ENCODE measurements at regions not wholly inside any gene's neighbourhood (a gene's known extent, or its start where the extent isn't known, plus 50 kb on each side); places are given as distances from the start of the nearest gene placed in this dataset.

DNA sequence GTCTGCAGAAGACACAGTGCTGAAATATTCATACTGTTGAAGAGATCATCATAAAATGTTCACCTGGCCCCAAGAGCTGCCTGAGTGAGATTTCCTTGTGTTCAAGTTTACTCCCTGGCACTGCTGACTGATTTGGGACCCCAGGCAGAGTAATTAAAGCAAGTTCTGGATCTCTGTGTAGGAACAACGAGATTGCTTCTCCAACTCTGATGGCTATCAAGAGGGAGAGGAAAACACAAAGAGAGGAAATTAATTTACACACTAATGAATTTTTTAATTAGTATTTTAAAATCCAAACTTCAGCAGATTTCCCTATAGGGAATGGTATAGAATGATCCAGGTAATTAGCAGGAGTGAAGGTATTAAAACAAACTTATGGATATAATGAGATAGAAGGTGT is 711.8 kb downstream of the DCDC2C start:
- no peak for DNase-seq (ENCODE audit: low read depth)
- H3K36me3 ChIP-seq (ENCODE audit: control insufficient read depth, insufficient read depth, low read length) = no peaks in the 10 kb centered on the region
- H3K4me3 ChIP-seq (ENCODE audit: low read depth, low read length) = no peak overlapping the region
- H3K27me3 ChIP-seq (ENCODE audit: control insufficient read depth, insufficient read depth, low read length) = no peaks in the 10 kb centered on the region
- no peak for TF ChIP-seq CTCF (IDR thresholded peaks at IDR 0.05; ENCODE audit: insufficient read depth, low read length, poor library complexity, severe bottlenecking)

GRCh38 chr2:4415810-4416413 is 712.5 kb downstream of the DCDC2C start:
- Histone ChIP-seq H3K36me3 (ENCODE audit: control insufficient read depth, insufficient read depth, low read length) (no peaks in the 10 kb centered on the region), H3K4me3 (ENCODE audit: low read depth, low read length) (no peak overlapping the region), H3K27me3 (ENCODE audit: control insufficient read depth, insufficient read depth, low read length) (no peaks in the 10 kb centered on the region)
- no peak for DNase-seq (ENCODE audit: low read depth)
- no peak for TF ChIP-seq CTCF (IDR thresholded peaks at IDR 0.05; ENCODE audit: insufficient read depth, low read length, poor library complexity, severe bottlenecking)

- no peak for TF ChIP-seq CTCF (IDR thresholded peaks at IDR 0.05; ENCODE audit: insufficient read depth, low read length, poor library complexity, severe bottlenecking)
These were observed 713.1 kb downstream of the DCDC2C start for GRCh38 chr2:4416431-4416830.

DNA sequence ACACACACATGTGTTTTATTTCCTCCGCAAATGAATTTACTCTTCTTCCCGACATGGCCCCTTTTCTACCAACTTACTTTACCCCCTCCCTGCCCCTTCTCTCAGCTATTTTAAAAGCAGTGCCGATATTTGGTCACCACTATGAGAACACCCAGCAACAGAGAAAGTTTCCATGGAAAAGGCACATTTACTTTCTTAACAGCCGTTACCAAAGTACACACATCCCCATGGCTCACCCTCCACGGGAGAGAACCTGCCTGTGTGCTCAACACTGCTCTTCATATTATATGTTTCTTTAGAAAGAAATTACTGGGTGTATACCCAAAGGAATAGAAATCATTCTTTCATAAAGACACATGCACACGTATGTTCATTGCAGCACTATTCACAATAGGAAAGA is 714.4 kb downstream of the DCDC2C start:
- Histone ChIP-seq H3K4me3 (ENCODE audit: low read depth, low read length) (no peak overlapping the region), H3K27me3 (ENCODE audit: control insufficient read depth, insufficient read depth, low read length) (no peaks in the 10 kb centered on the region), H3K36me3 (ENCODE audit: control insufficient read depth, insufficient read depth, low read length) (no peaks in the 10 kb centered on the region)
- TF ChIP-seq CTCF (IDR thresholded peaks at IDR 0.05; ENCODE audit: insufficient read depth, low read length, poor library complexity, severe bottlenecking) = no peak
- no peak for DNase-seq (ENCODE audit: low read depth)

More at GRCh38 chr2:4416431-4416830, 713.1 kb downstream of the DCDC2C start:
- H3K27me3 ChIP-seq (ENCODE audit: control insufficient read depth, insufficient read depth, low read length) = no peaks in the 10 kb centered on the region
- DNase-seq (ENCODE audit: low read depth) = no peak
- H3K36me3 ChIP-seq (ENCODE audit: control insufficient read depth, insufficient read depth, low read length) = no peaks in the 10 kb centered on the region
- no peak overlapping the region for H3K4me3 ChIP-seq (ENCODE audit: low read depth, low read length)

GRCh38 chr2:4420032-4420431 is 716.7 kb downstream of the DCDC2C start:
- H3K27me3 ChIP-seq (ENCODE audit: control insufficient read depth, insufficient read depth, low read length) = no peaks in the 10 kb centered on the region
- H3K36me3 ChIP-seq (ENCODE audit: control insufficient read depth, insufficient read depth, low read length) = no peaks in the 10 kb centered on the region
- no peak for DNase-seq (ENCODE audit: low read depth)
- no peak overlapping the region for H3K4me3 ChIP-seq (ENCODE audit: low read depth, low read length)
- TF ChIP-seq CTCF (IDR thresholded peaks at IDR 0.05; ENCODE audit: insufficient read depth, low read length, poor library complexity, severe bottlenecking) = no peak

DNA sequence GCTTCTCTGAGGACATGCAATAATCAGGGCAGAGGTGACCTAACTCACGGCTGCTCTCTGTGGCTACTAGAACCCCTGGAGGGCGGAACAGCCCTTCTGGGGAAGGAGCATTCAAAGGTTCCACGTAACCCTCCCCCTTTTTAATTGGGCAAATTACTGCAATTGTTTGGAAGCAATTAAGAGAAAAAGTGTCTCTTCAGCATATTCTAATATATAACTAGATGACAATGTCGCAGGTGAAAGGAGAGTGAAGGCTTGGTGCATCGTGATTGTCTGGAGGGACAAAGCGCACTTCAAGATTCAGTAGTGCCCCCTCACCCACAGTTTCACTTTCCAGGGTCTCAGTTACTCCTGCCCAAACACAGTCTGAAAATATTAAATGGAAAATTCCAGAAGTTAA is 720.8 kb downstream of the DCDC2C start:
- H3K36me3 ChIP-seq (ENCODE audit: control insufficient read depth, insufficient read depth, low read length) = no peaks in the 10 kb centered on the region
- no peaks in the 10 kb centered on the region for H3K27me3 ChIP-seq (ENCODE audit: control insufficient read depth, insufficient read depth, low read length)
- no peak overlapping the region for H3K4me3 ChIP-seq (ENCODE audit: low read depth, low read length)
- no peak for TF ChIP-seq CTCF (IDR thresholded peaks at IDR 0.05; ENCODE audit: insufficient read depth, low read length, poor library complexity, severe bottlenecking)
- no peak for DNase-seq (ENCODE audit: low read depth)
